ENCODE measurements at regions not wholly inside any gene's neighbourhood (a gene's known extent, or its start where the extent isn't known, plus 50 kb on each side); places are given as distances from the start of the nearest gene placed in this dataset.
"Not testable (repeated sequence)": the region's sequence is repeated elsewhere in the genome, so short reads cannot be mapped to it uniquely, and the experiment has no call there.

DNA sequence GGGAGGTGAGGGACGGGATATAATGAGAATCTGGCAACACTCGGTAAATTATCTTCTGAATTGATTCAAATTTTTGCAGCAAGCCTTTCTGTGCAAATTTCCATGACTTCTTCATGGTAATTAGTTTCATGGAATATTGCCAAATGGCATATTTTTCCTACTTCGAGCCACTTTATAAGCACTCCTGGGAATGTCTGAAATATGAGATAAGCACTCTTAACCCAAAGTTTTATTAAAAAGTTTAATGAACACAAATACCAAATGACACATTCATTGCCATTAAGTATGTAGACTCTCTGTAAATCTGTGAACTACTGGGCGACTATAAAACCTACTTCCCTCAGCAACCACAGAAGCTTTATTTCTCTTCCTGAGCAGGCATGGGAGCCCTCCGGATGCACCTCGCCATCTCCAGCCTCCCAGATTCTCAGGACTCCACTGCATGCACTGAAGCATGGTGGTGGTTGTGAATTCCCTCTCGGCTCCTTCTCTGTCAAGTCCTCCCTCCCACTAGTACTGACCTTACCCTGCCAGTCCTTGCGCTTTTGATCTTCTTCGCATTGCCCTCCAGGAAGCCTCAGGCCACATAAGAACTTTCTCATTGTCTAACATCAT, 154.4 kb upstream of the RPL34 start:
- Histone ChIP-seq H3K27ac (ENCODE audit: low read length) (no peak overlapping the region), H3K27me3 (ENCODE audit: control insufficient read depth, insufficient read depth, low read length) (no peaks in the 10 kb centered on the region), H3K4me3 (ENCODE audit: low read length) (no peak overlapping the region), H3K36me3 (ENCODE audit: control insufficient read depth, insufficient read depth, low read length) (no peaks in the 10 kb centered on the region), H3K4me1 (ENCODE audit: control insufficient read depth, insufficient read depth, low read length) (no peaks in the 10 kb centered on the region), H3K9me3 (ENCODE audit: control insufficient read depth, insufficient read depth, low read length) (no peaks in the 10 kb centered on the region)
- DNase-seq (ENCODE audit: low read depth, low spot score): no peak
- WGBS (ENCODE audit: insufficient coverage, insufficient read length): no CpG with 5 or more reads among the region's 9 CpGs

DNA sequence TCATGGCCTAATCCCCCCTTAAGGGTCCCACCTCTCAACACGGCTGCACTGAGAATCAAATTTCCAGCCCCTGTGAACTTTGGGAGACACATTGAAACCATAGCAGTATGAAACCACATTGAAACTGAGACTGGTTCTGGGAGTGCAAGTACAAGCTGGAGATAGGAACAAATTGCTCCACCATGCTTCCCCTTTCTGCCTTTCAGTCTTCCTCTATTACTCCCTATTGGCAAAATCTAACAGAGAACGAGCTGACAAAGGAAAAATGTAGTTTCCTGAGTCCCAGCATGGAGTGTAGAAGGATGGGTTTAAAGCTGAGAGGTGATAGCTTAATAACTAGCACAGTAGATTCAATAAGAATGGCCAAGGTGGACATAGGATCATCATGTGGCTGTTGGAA, 161.7 kb upstream of the RPL34 start:
- no peak for DNase-seq (ENCODE audit: low read depth, low spot score)
- no peak overlapping the region for H3K4me3 ChIP-seq (ENCODE audit: low read length)
- WGBS (ENCODE audit: insufficient coverage, insufficient read length): no CpG with 5 or more reads among the region's 2 CpGs
- H3K4me1 ChIP-seq (ENCODE audit: control insufficient read depth, insufficient read depth, low read length): no peaks in the 10 kb centered on the region
- no peaks in the 10 kb centered on the region for H3K9me3 ChIP-seq (ENCODE audit: control insufficient read depth, insufficient read depth, low read length)
- no peaks in the 10 kb centered on the region for H3K27me3 ChIP-seq (ENCODE audit: control insufficient read depth, insufficient read depth, low read length)
- H3K27ac ChIP-seq (ENCODE audit: low read length): no peak overlapping the region
- no peaks in the 10 kb centered on the region for H3K36me3 ChIP-seq (ENCODE audit: control insufficient read depth, insufficient read depth, low read length)

DNA sequence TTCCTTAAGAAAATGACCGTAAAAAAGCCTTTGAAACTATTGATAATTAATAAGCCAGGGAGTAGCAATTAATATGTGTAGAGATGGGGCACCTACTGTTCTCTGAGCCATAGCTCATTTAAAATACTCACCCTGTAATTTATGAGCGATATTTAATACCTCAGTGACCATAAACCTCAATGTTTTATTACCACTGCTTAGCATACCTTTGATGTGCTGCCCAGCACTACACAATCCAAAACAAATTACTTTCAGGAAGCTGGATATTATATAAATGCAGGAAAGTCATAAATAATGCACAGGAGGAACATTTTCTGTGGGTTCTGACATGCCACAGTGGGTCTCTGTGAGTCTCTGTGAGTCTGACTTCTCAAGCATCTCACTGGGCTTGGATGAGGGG, 166.1 kb upstream of the RPL34 start:
- no peaks in the 10 kb centered on the region for H3K27me3 ChIP-seq (ENCODE audit: control insufficient read depth, insufficient read depth, low read length)
- no peaks in the 10 kb centered on the region for H3K36me3 ChIP-seq (ENCODE audit: control insufficient read depth, insufficient read depth, low read length)
- H3K4me3 ChIP-seq (ENCODE audit: low read length): no peak overlapping the region
- H3K9me3 ChIP-seq (ENCODE audit: control insufficient read depth, insufficient read depth, low read length): no peaks in the 10 kb centered on the region
- WGBS (ENCODE audit: insufficient coverage, insufficient read length): no CpG with 5 or more reads among the region's 2 CpGs
- no peaks in the 10 kb centered on the region for H3K4me1 ChIP-seq (ENCODE audit: control insufficient read depth, insufficient read depth, low read length)
- no peak overlapping the region for H3K27ac ChIP-seq (ENCODE audit: low read length)
- no peak for DNase-seq (ENCODE audit: low read depth, low spot score)

DNA sequence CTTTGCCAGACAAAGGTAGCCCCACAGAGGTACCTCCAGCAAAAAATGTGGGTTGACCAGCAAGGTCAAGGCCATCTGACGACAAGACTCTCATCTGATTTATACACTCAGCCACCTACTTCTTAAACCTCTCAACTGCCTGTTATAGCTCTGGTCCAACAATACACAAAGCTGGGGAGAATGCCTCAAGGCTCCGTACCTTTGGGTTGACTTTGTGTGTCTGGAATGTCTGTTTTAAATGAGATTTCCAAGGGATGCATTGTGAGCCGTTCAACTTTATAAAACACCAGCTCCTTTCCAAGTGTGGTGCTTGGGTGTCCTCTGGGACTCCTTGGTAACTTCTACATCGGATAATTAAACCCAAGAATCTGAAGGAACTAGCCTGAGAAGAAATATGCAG, 167.0 kb upstream of the RPL34 start:
- Histone ChIP-seq H3K36me3 (ENCODE audit: control insufficient read depth, insufficient read depth, low read length) (no peaks in the 10 kb centered on the region), H3K4me1 (ENCODE audit: control insufficient read depth, insufficient read depth, low read length) (no peaks in the 10 kb centered on the region), H3K27ac (ENCODE audit: low read length) (no peak overlapping the region), H3K9me3 (ENCODE audit: control insufficient read depth, insufficient read depth, low read length) (no peaks in the 10 kb centered on the region), H3K27me3 (ENCODE audit: control insufficient read depth, insufficient read depth, low read length) (no peaks in the 10 kb centered on the region), H3K4me3 (ENCODE audit: low read length) (no peak overlapping the region)
- no peak for DNase-seq (ENCODE audit: low read depth, low spot score)
- no CpG with 5 or more reads among the region's 4 CpGs for WGBS (ENCODE audit: insufficient coverage, insufficient read length)

DNA sequence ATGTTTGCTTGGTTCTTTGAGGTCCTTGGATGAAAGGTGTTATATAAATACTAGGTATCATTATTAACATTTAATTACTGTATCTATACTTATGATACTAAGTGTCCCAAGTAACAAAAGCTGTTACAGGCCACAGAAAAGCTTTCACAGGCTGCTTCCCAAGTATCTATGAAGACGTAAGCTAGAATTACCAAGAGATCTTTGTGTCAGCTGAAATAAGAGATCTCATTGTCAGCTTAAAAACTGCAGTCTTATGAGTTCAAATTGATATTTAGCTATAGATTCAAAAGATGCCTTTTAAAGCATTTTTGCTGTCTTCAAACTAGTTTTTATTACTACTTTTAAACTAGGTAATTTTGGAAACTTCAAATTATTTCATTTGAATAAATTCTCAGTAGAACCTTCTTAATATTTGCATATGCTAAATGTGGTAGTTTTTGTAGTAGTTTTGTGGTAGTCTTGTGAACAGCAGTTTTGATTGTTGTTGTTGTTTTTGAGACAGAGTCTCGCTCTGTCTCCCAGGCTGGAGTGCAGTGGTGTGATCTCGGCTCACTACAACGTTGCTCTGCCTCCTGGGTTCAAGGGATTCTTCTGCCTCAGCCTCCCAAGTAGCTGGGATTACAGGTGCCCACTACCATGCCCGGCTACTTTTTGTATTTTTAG, 170.0 kb upstream of the RPL34 start:
- Histone ChIP-seq H3K4me3 (ENCODE audit: low read length) (no peak overlapping the region), H3K4me1 (ENCODE audit: control insufficient read depth, insufficient read depth, low read length) (no peaks in the 10 kb centered on the region), H3K36me3 (ENCODE audit: control insufficient read depth, insufficient read depth, low read length) (no peaks in the 10 kb centered on the region), H3K27me3 (ENCODE audit: control insufficient read depth, insufficient read depth, low read length) (no peaks in the 10 kb centered on the region), H3K9me3 (ENCODE audit: control insufficient read depth, insufficient read depth, low read length) (no peaks in the 10 kb centered on the region), H3K27ac (ENCODE audit: low read length) (no peak overlapping the region)
- WGBS (ENCODE audit: insufficient coverage, insufficient read length): no CpG with 5 or more reads among the region's 5 CpGs
- no peak for DNase-seq (ENCODE audit: low read depth, low spot score)

DNA sequence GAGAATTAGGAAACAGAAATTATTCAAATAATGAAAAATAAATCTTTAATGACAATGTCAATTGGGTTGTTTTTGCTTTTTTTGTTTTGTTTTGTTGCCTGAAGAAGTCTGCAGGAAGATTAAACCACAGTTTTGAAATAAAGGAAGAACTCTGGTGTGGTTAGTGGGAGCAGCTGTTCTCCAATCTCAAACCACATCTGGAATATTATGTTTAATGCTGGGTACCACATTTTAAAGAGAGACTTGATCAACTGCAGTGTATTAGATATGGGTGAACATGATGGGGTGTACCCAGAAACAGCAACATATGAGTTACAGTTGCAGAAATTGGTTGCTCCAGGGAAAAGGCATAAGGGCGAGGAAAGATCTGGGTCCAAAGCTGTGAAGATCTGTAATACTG, 171.2 kb upstream of the RPL34 start:
- Histone ChIP-seq H3K27me3 (ENCODE audit: control insufficient read depth, insufficient read depth, low read length) (no peaks in the 10 kb centered on the region), H3K4me3 (ENCODE audit: low read length) (no peak overlapping the region), H3K9me3 (ENCODE audit: control insufficient read depth, insufficient read depth, low read length) (no peaks in the 10 kb centered on the region), H3K4me1 (ENCODE audit: control insufficient read depth, insufficient read depth, low read length) (no peaks in the 10 kb centered on the region), H3K36me3 (ENCODE audit: control insufficient read depth, insufficient read depth, low read length) (no peaks in the 10 kb centered on the region), H3K27ac (ENCODE audit: low read length) (no peak overlapping the region)
- no peak for DNase-seq (ENCODE audit: low read depth, low spot score)
- no CpG with 5 or more reads among the region's 1 CpG for WGBS (ENCODE audit: insufficient coverage, insufficient read length)

DNA sequence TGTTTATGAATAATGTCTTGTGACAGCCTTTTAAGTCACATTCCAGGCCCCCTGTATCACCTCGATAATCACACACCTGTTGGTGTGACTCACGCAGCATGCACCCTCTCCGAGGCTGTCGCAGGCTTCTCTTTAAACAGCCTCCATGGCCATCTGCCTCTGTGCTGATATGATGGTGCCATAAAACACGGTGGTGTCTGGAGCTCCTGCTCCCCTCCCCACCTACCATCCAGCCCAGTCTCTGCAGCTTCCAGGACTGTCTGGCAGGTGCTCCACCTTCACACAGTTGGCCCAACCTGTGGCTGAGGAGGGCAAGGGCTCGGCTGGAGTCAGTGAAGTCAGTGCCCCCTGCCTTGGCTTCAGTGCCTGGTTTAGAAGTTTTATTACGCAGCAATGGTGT, 173.8 kb upstream of the RPL34 start:
- Histone ChIP-seq H3K9me3 (ENCODE audit: control insufficient read depth, insufficient read depth, low read length) (no peaks in the 10 kb centered on the region), H3K4me1 (ENCODE audit: control insufficient read depth, insufficient read depth, low read length) (no peaks in the 10 kb centered on the region), H3K27me3 (ENCODE audit: control insufficient read depth, insufficient read depth, low read length) (no peaks in the 10 kb centered on the region), H3K27ac (ENCODE audit: low read length) (no peak overlapping the region), H3K36me3 (ENCODE audit: control insufficient read depth, insufficient read depth, low read length) (no peaks in the 10 kb centered on the region), H3K4me3 (ENCODE audit: low read length) (no peak overlapping the region)
- no CpG with 5 or more reads among the region's 7 CpGs for WGBS (ENCODE audit: insufficient coverage, insufficient read length)
- DNase-seq (ENCODE audit: low read depth, low spot score): no peak

DNA sequence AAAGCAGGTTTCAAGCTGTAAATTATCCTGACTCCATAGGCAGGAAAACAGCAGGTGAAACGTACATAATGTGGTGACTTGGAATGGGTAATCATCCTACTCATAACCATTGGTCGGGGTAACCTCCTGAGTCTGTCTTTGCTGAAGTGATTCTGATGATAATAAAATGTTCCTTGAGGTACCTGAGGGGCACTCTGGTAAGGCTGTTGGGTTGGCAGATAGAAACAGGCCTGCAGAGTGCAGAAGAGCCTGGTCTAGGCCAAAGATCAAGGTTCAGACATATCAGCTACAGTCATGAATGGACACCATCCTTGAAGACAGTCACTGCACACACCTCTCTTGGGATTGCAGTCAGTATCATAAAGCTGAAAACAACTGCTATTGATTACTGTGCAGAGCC, 174.7 kb upstream of the RPL34 start:
- no peak overlapping the region for H3K4me3 ChIP-seq (ENCODE audit: low read length)
- no peaks in the 10 kb centered on the region for H3K4me1 ChIP-seq (ENCODE audit: control insufficient read depth, insufficient read depth, low read length)
- no peak overlapping the region for H3K27ac ChIP-seq (ENCODE audit: low read length)
- H3K9me3 ChIP-seq (ENCODE audit: control insufficient read depth, insufficient read depth, low read length): no peaks in the 10 kb centered on the region
- no peaks in the 10 kb centered on the region for H3K36me3 ChIP-seq (ENCODE audit: control insufficient read depth, insufficient read depth, low read length)
- no CpG with 5 or more reads among the region's 2 CpGs for WGBS (ENCODE audit: insufficient coverage, insufficient read length)
- no peaks in the 10 kb centered on the region for H3K27me3 ChIP-seq (ENCODE audit: control insufficient read depth, insufficient read depth, low read length)
- no peak for DNase-seq (ENCODE audit: low read depth, low spot score)

DNA sequence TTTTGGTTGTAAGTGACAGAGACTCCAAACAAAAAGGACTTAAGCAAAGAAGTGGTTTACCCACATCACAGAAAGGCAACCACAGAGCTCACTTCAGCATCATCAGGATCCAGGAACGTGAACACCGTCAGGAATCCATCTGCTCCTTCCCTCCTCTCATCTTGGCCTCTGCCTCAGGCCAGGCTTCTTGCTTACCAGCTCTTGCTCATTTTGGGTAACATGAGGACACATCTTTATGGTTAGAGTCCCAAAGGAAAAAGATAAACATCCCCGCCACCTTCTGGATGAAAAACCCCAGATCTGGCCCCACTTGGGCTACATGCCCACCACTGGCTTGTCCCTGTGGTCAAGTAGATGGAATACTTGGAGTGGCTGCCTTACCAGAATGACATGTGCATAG, 176.8 kb upstream of the RPL34 start:
- H3K9me3 ChIP-seq (ENCODE audit: control insufficient read depth, insufficient read depth, low read length): no peaks in the 10 kb centered on the region
- H3K36me3 ChIP-seq (ENCODE audit: control insufficient read depth, insufficient read depth, low read length): no peaks in the 10 kb centered on the region
- WGBS (ENCODE audit: insufficient coverage, insufficient read length): no CpG with 5 or more reads among the region's 3 CpGs
- no peaks in the 10 kb centered on the region for H3K4me1 ChIP-seq (ENCODE audit: control insufficient read depth, insufficient read depth, low read length)
- no peak for DNase-seq (ENCODE audit: low read depth, low spot score)
- no peaks in the 10 kb centered on the region for H3K27me3 ChIP-seq (ENCODE audit: control insufficient read depth, insufficient read depth, low read length)
- no peak overlapping the region for H3K4me3 ChIP-seq (ENCODE audit: low read length)
- H3K27ac ChIP-seq (ENCODE audit: low read length): no peak overlapping the region

DNA sequence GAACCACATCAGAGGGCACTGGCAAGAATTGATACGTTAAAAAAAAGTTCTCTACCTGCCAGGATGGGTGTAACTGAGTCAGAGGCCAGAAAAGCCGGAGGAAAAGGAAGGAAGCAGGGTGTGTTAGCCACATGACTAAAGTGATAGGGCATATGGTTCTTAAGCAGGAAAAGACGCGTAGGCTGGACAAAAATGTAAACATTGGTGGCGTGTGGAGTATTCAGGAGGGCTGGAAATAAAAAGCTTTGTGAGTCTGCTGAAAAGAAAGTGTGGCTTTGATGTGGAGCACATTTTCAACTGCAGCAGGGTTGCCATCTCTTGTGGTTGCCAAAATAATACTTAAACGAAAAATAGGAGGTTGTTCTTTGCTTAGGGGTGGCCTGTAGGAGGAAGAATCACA, 186.5 kb upstream of the RPL34 start:
- H3K4me3 ChIP-seq (ENCODE audit: low read length): no peak overlapping the region
- H3K9me3 ChIP-seq (ENCODE audit: control insufficient read depth, insufficient read depth, low read length): no peaks in the 10 kb centered on the region
- no CpG with 5 or more reads among the region's 6 CpGs for WGBS (ENCODE audit: insufficient coverage, insufficient read length)
- H3K27me3 ChIP-seq (ENCODE audit: control insufficient read depth, insufficient read depth, low read length): no peaks in the 10 kb centered on the region
- no peaks in the 10 kb centered on the region for H3K4me1 ChIP-seq (ENCODE audit: control insufficient read depth, insufficient read depth, low read length)
- no peak overlapping the region for H3K27ac ChIP-seq (ENCODE audit: low read length)
- H3K36me3 ChIP-seq (ENCODE audit: control insufficient read depth, insufficient read depth, low read length): no peaks in the 10 kb centered on the region
- no peak for DNase-seq (ENCODE audit: low read depth, low spot score)

DNA sequence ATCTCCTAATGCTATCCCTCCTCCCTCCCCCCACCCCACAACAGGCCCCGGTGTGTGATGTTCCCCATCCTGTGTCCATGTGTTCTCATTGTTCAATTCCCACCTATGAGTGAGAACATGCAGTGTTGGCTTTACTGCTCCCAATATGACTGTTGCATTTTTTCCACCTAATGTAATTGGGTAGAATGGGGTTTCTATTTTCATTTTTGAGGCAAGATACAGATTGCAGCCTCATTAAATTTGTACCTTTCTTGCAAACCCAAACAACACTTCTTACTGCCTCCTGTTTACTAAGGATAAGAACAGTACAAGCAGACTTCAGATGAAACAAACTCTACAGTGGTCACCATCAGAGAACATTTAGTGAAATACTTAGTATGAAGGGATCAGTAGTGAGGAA, 187.0 kb upstream of the RPL34 start:
- not testable (repeated sequence) for H3K4me1 ChIP-seq (ENCODE audit: control insufficient read depth, insufficient read depth, low read length); H3K9me3 ChIP-seq (ENCODE audit: control insufficient read depth, insufficient read depth, low read length); H3K36me3 ChIP-seq (ENCODE audit: control insufficient read depth, insufficient read depth, low read length); H3K27me3 ChIP-seq (ENCODE audit: control insufficient read depth, insufficient read depth, low read length); H3K27ac ChIP-seq (ENCODE audit: low read length); H3K4me3 ChIP-seq (ENCODE audit: low read length); DNase-seq (ENCODE audit: low read depth, low spot score)
- WGBS (ENCODE audit: insufficient coverage, insufficient read length): no CpG with 5 or more reads among the region's 1 CpG

All from iPS DF 6.9 (cell line).